ENCODE measurements at regions not wholly inside any gene's neighbourhood (a gene's known extent, or its start where the extent isn't known, plus 50 kb on each side); places are given as distances from the start of the nearest gene placed in this dataset.

GRCh38 chr9:130755377-130756007 is 61.9 kb downstream of the EXOSC2 start:
- no peak overlapping the region for H3K4me3 ChIP-seq (ENCODE audit: low read depth, low read length)
- no peak for DNase-seq (ENCODE audit: low read depth)
- TF ChIP-seq CTCF (IDR thresholded peaks at IDR 0.05; ENCODE audit: low read depth, low read length, missing control alignments) = no peak

GRCh38 chr9:130756037-130756436 is 62.5 kb downstream of the EXOSC2 start:
- no peak overlapping the region for H3K4me3 ChIP-seq (ENCODE audit: low read depth, low read length)
- TF ChIP-seq CTCF (IDR thresholded peaks at IDR 0.05; ENCODE audit: low read depth, low read length, missing control alignments) = no peak
- no peak for DNase-seq (ENCODE audit: low read depth)

- H3K4me3 ChIP-seq (ENCODE audit: low read depth, low read length) = no peak overlapping the region
- no peak for DNase-seq (ENCODE audit: low read depth)
- TF ChIP-seq CTCF (IDR thresholded peaks at IDR 0.05; ENCODE audit: low read depth, low read length, missing control alignments) = no peak
These were observed 63.0 kb downstream of the EXOSC2 start for GRCh38 chr9:130756455-130757152.

- no peak for DNase-seq (ENCODE audit: low read depth)
- TF ChIP-seq CTCF (IDR thresholded peaks at IDR 0.05; ENCODE audit: low read depth, low read length, missing control alignments) = no peak
- H3K4me3 ChIP-seq (ENCODE audit: low read depth, low read length) = no peak overlapping the region
These were observed 66.2 kb downstream of the EXOSC2 start for GRCh38 chr9:130759738-130760137.

GRCh38 chr9:130763331-130764171 is 70.0 kb downstream of the EXOSC2 start:
- DNase-seq (ENCODE audit: low read depth) = no peak
- TF ChIP-seq CTCF (IDR thresholded peaks at IDR 0.05; ENCODE audit: low read depth, low read length, missing control alignments) = no peak
- no peak overlapping the region for H3K4me3 ChIP-seq (ENCODE audit: low read depth, low read length)

GRCh38 chr9:130765137-130766020 is 69.7 kb upstream of the ABL1 start:
- no peak for TF ChIP-seq CTCF (IDR thresholded peaks at IDR 0.05; ENCODE audit: low read depth, low read length, missing control alignments)
- no peak overlapping the region; the same call in 1 of the 2 replicates for H3K4me3 ChIP-seq (ENCODE audit: low read depth, low read length)
- peak; percentile 45 for DNase-seq (ENCODE audit: low read depth)
